Neuronal stem cell (in vitro differentiated cells): ENCODE measurements at regions not wholly inside any gene's neighbourhood (a gene's known extent, or its start where the extent isn't known, plus 50 kb on each side); places are given as distances from the start of the nearest gene placed in this dataset.

Experiments used
- DNase-seq: peaks from one replicate; pipeline ENCODE4 v3.0.0-alpha.2; 2013; ENCODE audit warnings: low spot score
- H2AFZ ChIP-seq: one replicate; pipeline ENCODE4 v1.6.1; 2013; ENCODE audit warnings: mild to moderate bottlenecking, low read length, inconsistent platforms
- H2AK5ac ChIP-seq: 2 replicates; pipeline ENCODE4 v1.6.1; 2013; ENCODE audit warnings: low read depth, mild to moderate bottlenecking, inconsistent platforms, low read length, moderate library complexity, mixed read lengths
- H2BK120ac ChIP-seq: 2 replicates; pipeline ENCODE4 v1.6.1; 2013; ENCODE audit warnings: low read depth, mild to moderate bottlenecking, inconsistent platforms, low read length, moderate library complexity, mixed read lengths
- H2BK12ac ChIP-seq: one replicate; pipeline ENCODE4 v1.6.1; 2013; ENCODE audit warnings: low read length, inconsistent platforms
- H2BK15ac ChIP-seq: 2 replicates; pipeline ENCODE4 v1.6.1; 2013; ENCODE audit warnings: mild to moderate bottlenecking, low read length, inconsistent platforms, mixed read lengths
- H2BK5ac ChIP-seq: one replicate; pipeline ENCODE4 v1.6.1; 2013; ENCODE audit warnings: inconsistent platforms, mild to moderate bottlenecking, low read length, moderate library complexity
- H3K14ac ChIP-seq: one replicate; pipeline ENCODE4 v1.6.1; 2013; ENCODE audit warnings: low read length, inconsistent platforms
- H3K18ac ChIP-seq: 2 replicates; pipeline ENCODE4 v1.6.1; 2013; ENCODE audit warnings: low read length, inconsistent platforms
- H3K23ac ChIP-seq: 2 replicates; pipeline ENCODE4 v1.6.1; 2013; ENCODE audit warnings: low read depth, mild to moderate bottlenecking, mixed read lengths, low read length, inconsistent platforms; ENCODE audit not compliant: poor library complexity
- H3K27ac ChIP-seq: replicated peaks from 3 replicates; pipeline ENCODE4 v1.5.1; 2013; ENCODE audit warnings: low read length, inconsistent platforms
- H3K27me3 ChIP-seq, 3 experiments: 2 replicates each; pipeline ENCODE4 v1.6.1; 2013; ENCODE audit warnings: low read length in 3 of 3, mild to moderate bottlenecking in 2 of 3, inconsistent platforms in 1 of 3, low read depth in 1 of 3, mixed read lengths in 1 of 3, moderate library complexity in 1 of 3; ENCODE audit not compliant: control insufficient read depth in 3 of 3, insufficient read depth in 3 of 3
- H3K36me3 ChIP-seq, 2 donors: replicated peaks in 1 of 2; 2 replicates each; pipeline ENCODE4 v1.6.1; 2013; ENCODE audit warnings: low read length in 2 of 2; ENCODE audit not compliant: control insufficient read depth in 2 of 2, insufficient read depth in 2 of 2
- H3K4ac ChIP-seq: 2 replicates; pipeline ENCODE4 v1.6.1; 2013; ENCODE audit warnings: inconsistent platforms, mild to moderate bottlenecking, low read length, moderate library complexity
- H3K4me1 ChIP-seq, 2 donors: 1 replicate in 1 of 2; 2 replicates in 1 of 2; pipeline ENCODE4 v1.6.1; 2013; ENCODE audit warnings: low read length in 2 of 2, low read depth in 1 of 2; ENCODE audit not compliant: control insufficient read depth in 2 of 2, insufficient read depth in 1 of 2
- H3K4me2 ChIP-seq: one replicate; pipeline ENCODE4 v1.6.1; 2013; ENCODE audit warnings: mild to moderate bottlenecking, low read length, inconsistent platforms; ENCODE audit not compliant: insufficient read depth, poor library complexity, severe bottlenecking
- H3K4me3 ChIP-seq, 2 donors: 2 replicates each; pipeline ENCODE4 v1.5.1; 2013; ENCODE audit warnings: low read length in 2 of 2, mild to moderate bottlenecking in 2 of 2, inconsistent platforms in 1 of 2, moderate library complexity in 1 of 2
- H3K79me1 ChIP-seq: one replicate; pipeline ENCODE4 v1.6.1; 2013; ENCODE audit warnings: low read depth, mild to moderate bottlenecking, inconsistent platforms, low read length, moderate library complexity
- H3K9ac ChIP-seq: one replicate; pipeline ENCODE4 v1.6.1; 2013; ENCODE audit warnings: mild to moderate bottlenecking, low read depth, low read length, inconsistent platforms; ENCODE audit not compliant: poor library complexity
- H3K9me3 ChIP-seq, 2 donors: replicated peaks in 1 of 2; 2 replicates each; pipeline versions ENCODE3 to v1.6.1; 2013; ENCODE audit warnings: low read length in 2 of 2, mild to moderate bottlenecking in 2 of 2, inconsistent platforms in 1 of 2, low read depth in 1 of 2, mixed read lengths in 1 of 2, moderate library complexity in 1 of 2; ENCODE audit not compliant: control insufficient read depth in 2 of 2, insufficient read depth in 1 of 2
- H4K8ac ChIP-seq: one replicate; pipeline ENCODE4 v1.6.1; 2013; ENCODE audit warnings: low read depth, mild to moderate bottlenecking, inconsistent platforms, low read length, moderate library complexity
- H4K91ac ChIP-seq: one replicate; pipeline ENCODE4 v1.6.1; 2013; ENCODE audit warnings: low read length, low read depth, mild to moderate bottlenecking, inconsistent platforms; ENCODE audit not compliant: poor library complexity
- WGBS, 2 donors: extraction: QIAGEN DNeasy Blood & Tissue Kit; methylation state at CpG; one replicate each; pipeline ENCODE4 v1.1.7; 2013; ENCODE audit warnings: missing lambda C conversion rate in 2 of 2, mixed read lengths in 1 of 2; ENCODE audit not compliant: insufficient read length in 2 of 2, insufficient replicate concordance in 1 of 2; ENCODE audit errors: extremely low coverage in 2 of 2; 5-methylcytosine and 5-hydroxymethylcytosine counted together

- H2BK12ac ChIP-seq = no peak overlapping the region
- H2AFZ ChIP-seq = no peak overlapping the region
- H3K36me3 ChIP-seq = no peaks in the 10 kb centered on the region
- H3K23ac ChIP-seq = no peak overlapping the region
- no peak overlapping the region for H3K14ac ChIP-seq
- H3K79me1 ChIP-seq = no peaks in the 10 kb centered on the region
- no peak overlapping the region for H2BK5ac ChIP-seq
- H3K18ac ChIP-seq = no peak overlapping the region
- H3K9ac ChIP-seq = no peak overlapping the region
- no peak for DNase-seq
- H3K4ac ChIP-seq = no peak overlapping the region
- no peaks in the 10 kb centered on the region for H3K9me3 ChIP-seq
- H2AK5ac ChIP-seq = no peak overlapping the region
- no peak overlapping the region for H3K27ac ChIP-seq
- H4K91ac ChIP-seq = no peak overlapping the region
- H3K4me2 ChIP-seq = no peak overlapping the region
- H4K8ac ChIP-seq = no peak overlapping the region
- H3K4me3 ChIP-seq = no peak overlapping the region
- no CpG with 5 or more reads among the region's 6 CpGs for WGBS, 2 donors
- H2BK120ac ChIP-seq = no peak overlapping the region
- H2BK15ac ChIP-seq = no peak overlapping the region
- H3K4me1 ChIP-seq = no peaks in the 10 kb centered on the region
- H3K27me3 ChIP-seq = no peaks in the 10 kb centered on the region
Measured at GRCh38 chr3:187919048-187919447, 173.8 kb upstream of the BCL6 start.

DNA sequence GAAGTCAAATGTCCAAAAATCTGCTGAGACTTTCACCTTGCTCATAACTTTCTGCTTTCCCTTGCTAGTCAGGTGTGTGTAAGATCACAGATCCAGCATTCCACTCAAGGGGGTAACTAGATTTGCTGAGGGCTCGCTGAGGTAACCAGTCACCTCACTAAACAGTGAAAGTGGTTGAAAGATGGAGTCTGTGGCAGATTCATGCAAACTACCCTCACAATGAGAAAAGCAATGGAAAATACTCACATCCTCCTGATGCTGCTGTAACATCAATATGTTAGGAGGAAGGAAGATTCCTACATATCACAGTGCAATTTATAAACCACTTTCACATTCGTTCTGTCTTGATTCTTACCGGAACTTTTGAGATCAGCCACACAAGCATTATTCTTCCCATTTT, 174.3 kb upstream of the BCL6 start:
- Histone ChIP-seq H2BK12ac (no peak overlapping the region), H4K8ac (no peak overlapping the region), H3K27ac (no peak overlapping the region), H2BK5ac (no peak overlapping the region), H3K14ac (no peak overlapping the region), H3K79me1 (no peaks in the 10 kb centered on the region), H3K4ac (no peak overlapping the region), H3K4me1 (no peaks in the 10 kb centered on the region), H2AFZ (no peak overlapping the region), H3K9me3 (no peaks in the 10 kb centered on the region), H3K36me3 (no peaks in the 10 kb centered on the region), H2BK120ac (no peak overlapping the region), H2BK15ac (no peak overlapping the region), H3K4me3 (no peak overlapping the region), H2AK5ac (no peak overlapping the region), H4K91ac (no peak overlapping the region), H3K27me3 (no peaks in the 10 kb centered on the region), H3K18ac (no peak overlapping the region), H3K9ac (no peak overlapping the region), H3K23ac (no peak overlapping the region), H3K4me2 (no peak overlapping the region)
- no peak for DNase-seq
- no CpG with 5 or more reads among the region's 3 CpGs for WGBS, 2 donors

- Histone ChIP-seq H3K4me1 (no peaks in the 10 kb centered on the region), H3K27me3 (no peaks in the 10 kb centered on the region), H3K79me1 (no peaks in the 10 kb centered on the region), H3K9me3 (no peaks in the 10 kb centered on the region), H2AK5ac (no peak overlapping the region), H3K4me3 (no peak overlapping the region), H3K4ac (no peak overlapping the region), H2BK120ac (no peak overlapping the region), H2BK12ac (no peak overlapping the region), H3K23ac (no peak overlapping the region), H4K91ac (no peak overlapping the region), H2BK5ac (no peak overlapping the region), H4K8ac (no peak overlapping the region), H3K14ac (no peak overlapping the region), H3K9ac (no peak overlapping the region), H3K36me3 (no peaks in the 10 kb centered on the region), H3K18ac (no peak overlapping the region), H3K4me2 (no peak overlapping the region), H2BK15ac (no peak overlapping the region), H3K27ac (no peak overlapping the region), H2AFZ (no peak overlapping the region)
- no peak for DNase-seq
- whole genome bisulfite sequencing, 2 donors = no CpG with 5 or more reads among the region's 1 CpG
Measured at GRCh38 chr3:187920030-187920429, 174.8 kb upstream of the BCL6 start.

GRCh38 chr3:187920913-187921312, 175.6 kb upstream of the BCL6 start:
- no peaks in the 10 kb centered on the region for H3K9me3 ChIP-seq
- no peak overlapping the region for H3K14ac ChIP-seq
- H3K4ac ChIP-seq = no peak overlapping the region
- WGBS, 2 donors = no CpG with 5 or more reads among the region's 6 CpGs
- no peak overlapping the region for H2BK12ac ChIP-seq
- no peak overlapping the region for H3K18ac ChIP-seq
- no peak overlapping the region for H3K23ac ChIP-seq
- no peaks in the 10 kb centered on the region for H3K36me3 ChIP-seq
- no peaks in the 10 kb centered on the region for H3K79me1 ChIP-seq
- H3K27me3 ChIP-seq = no peaks in the 10 kb centered on the region
- no peak overlapping the region for H2AK5ac ChIP-seq
- no peak overlapping the region for H2BK5ac ChIP-seq
- H4K8ac ChIP-seq = no peak overlapping the region
- no peak for DNase-seq
- H2BK120ac ChIP-seq = no peak overlapping the region
- no peak overlapping the region for H3K4me2 ChIP-seq
- H4K91ac ChIP-seq = no peak overlapping the region
- no peak overlapping the region for H2AFZ ChIP-seq
- H3K9ac ChIP-seq = no peak overlapping the region
- no peaks in the 10 kb centered on the region for H3K4me1 ChIP-seq
- no peak overlapping the region for H2BK15ac ChIP-seq
- H3K27ac ChIP-seq = no peak overlapping the region
- H3K4me3 ChIP-seq = no peak overlapping the region
